ENCODE measurements at regions not wholly inside any gene's neighbourhood (a gene's known extent, or its start where the extent isn't known, plus 50 kb on each side); places are given as distances from the start of the nearest gene placed in this dataset.
A peak's percentile ranks its signal among the peaks of the same experiment; 100 is the strongest.

GRCh38 chr11:103596315-103596714, 440.1 kb upstream of the DDI1 start:
- ChIA-PET CTCF (no interaction called here), POLR2A (no interaction called here)
- intact Hi-C loops (cut with micrococcal nuclease; ENCODE audit: unreplicated experiment) = no loop called here
- Mint-ChIP-seq H3K4me3 (ENCODE audit: unreplicated experiment) (no peak overlapping the region), H3K36me3 (ENCODE audit: insufficient read depth, unreplicated experiment) (no peaks in the 10 kb centered on the region), H3K4me1 (ENCODE audit: low read depth, unreplicated experiment) (no peaks in the 10 kb centered on the region), H3K27ac (ENCODE audit: unreplicated experiment) (no peak overlapping the region), H3K9me3 (ENCODE audit: unreplicated experiment) (no peaks in the 10 kb centered on the region), H3K27me3 (ENCODE audit: insufficient read depth, unreplicated experiment) (peaks cover 5% of the 10 kb centered on the region)
- Histone ChIP-seq H3K4me3 (ENCODE audit: low read depth, low read length) (no peak overlapping the region), H3K27me3 (replicated peaks; ENCODE audit: control insufficient read depth, insufficient read depth, low read length) (no peaks in the 10 kb centered on the region), H3K4me1 (no peaks in the 10 kb centered on the region), H3K9me3 (no peaks in the 10 kb centered on the region), H3K36me3 (ENCODE audit: control insufficient read depth, insufficient read depth, low read length) (no peaks in the 10 kb centered on the region)
- no TSS peak for BruUV-seq (replicated peaks)
- DNase-seq = no peak
- TF ChIP-seq CTCF (IDR thresholded peaks at IDR 0.05; ENCODE audit: insufficient read depth in 1 of 2, low read depth in 1 of 2, low read length in 1 of 2, severe bottlenecking in 1 of 2, unreplicated experiment in 1 of 2) = no peak

- Mint-ChIP-seq H3K4me3 (ENCODE audit: unreplicated experiment) (no peak overlapping the region), H3K27ac (ENCODE audit: unreplicated experiment) (no peak overlapping the region), H3K27me3 (ENCODE audit: insufficient read depth, unreplicated experiment) (peaks cover 12% of the 10 kb centered on the region), H3K36me3 (ENCODE audit: insufficient read depth, unreplicated experiment) (no peaks in the 10 kb centered on the region), H3K4me1 (ENCODE audit: low read depth, unreplicated experiment) (no peaks in the 10 kb centered on the region), H3K9me3 (ENCODE audit: unreplicated experiment) (no peaks in the 10 kb centered on the region)
- CTCF ChIA-PET = interaction anchor here (0.6 to 1.5 kb wide), 5 partner anchors 8 to 492 kb away, joined by 3 to 6 read pairs (median 3); partner anchors contain the start of gene DYNC2H1
- BruUV-seq (replicated peaks) = no TSS peak
- POLR2A ChIA-PET = no interaction called here
- no peak overlapping the region for H3K4me3 ChIP-seq (ENCODE audit: low read depth, low read length)
- no peaks in the 10 kb centered on the region for H3K4me1 ChIP-seq
- TF ChIP-seq CTCF (IDR thresholded peaks at IDR 0.05; ENCODE audit: insufficient read depth in 1 of 2, low read depth in 1 of 2, low read length in 1 of 2, severe bottlenecking in 1 of 2, unreplicated experiment in 1 of 2) = peak; percentile 97 to 98
- H3K27me3 ChIP-seq (replicated peaks; ENCODE audit: control insufficient read depth, insufficient read depth, low read length) = no peaks in the 10 kb centered on the region
- DNase-seq = peak; percentile 68 to 72
- intact Hi-C loops (cut with micrococcal nuclease; ENCODE audit: unreplicated experiment) = loop anchor here (1.0 to 10.0 kb wide), 10 partner anchors 89 to 567 kb away; partner anchors contain the start of gene DYNC2H1
- no peaks in the 10 kb centered on the region for H3K9me3 ChIP-seq
- H3K36me3 ChIP-seq (ENCODE audit: control insufficient read depth, insufficient read depth, low read length) = no peaks in the 10 kb centered on the region
These were observed 435.1 kb upstream of the DDI1 start for GRCh38 chr11:103601225-103601846.

GRCh38 chr11:103602840-103603239, 433.6 kb upstream of the DDI1 start:
- CTCF ChIA-PET = interaction anchor here (0.6 to 0.9 kb wide), 2 partner anchors 25 to 264 kb away, joined by 3 read pairs; no protein-coding TSS in a partner anchor
- POLR2A ChIA-PET = no interaction called here
- Histone ChIP-seq H3K9me3 (no peaks in the 10 kb centered on the region), H3K4me3 (ENCODE audit: low read depth, low read length) (no peak overlapping the region), H3K27me3 (replicated peaks; ENCODE audit: control insufficient read depth, insufficient read depth, low read length) (no peaks in the 10 kb centered on the region), H3K36me3 (ENCODE audit: control insufficient read depth, insufficient read depth, low read length) (no peaks in the 10 kb centered on the region), H3K4me1 (no peaks in the 10 kb centered on the region)
- no peaks in the 10 kb centered on the region for H3K4me1 Mint-ChIP-seq (ENCODE audit: low read depth, unreplicated experiment)
- H3K9me3 Mint-ChIP-seq (ENCODE audit: unreplicated experiment) = no peaks in the 10 kb centered on the region
- DNase-seq = no peak
- intact Hi-C loops (cut with micrococcal nuclease; ENCODE audit: unreplicated experiment) = loop anchor here (5.0 to 10.0 kb wide), 4 partner anchors 91 to 568 kb away; no protein-coding TSS in a partner anchor
- no peak for TF ChIP-seq CTCF (IDR thresholded peaks at IDR 0.05; ENCODE audit: insufficient read depth in 1 of 2, low read depth in 1 of 2, low read length in 1 of 2, severe bottlenecking in 1 of 2, unreplicated experiment in 1 of 2)
- BruUV-seq (replicated peaks) = no TSS peak
- H3K4me3 Mint-ChIP-seq (ENCODE audit: unreplicated experiment) = no peak overlapping the region
- H3K27me3 Mint-ChIP-seq (ENCODE audit: insufficient read depth, unreplicated experiment) = peaks cover 12% of the 10 kb centered on the region
- no peaks in the 10 kb centered on the region for H3K36me3 Mint-ChIP-seq (ENCODE audit: insufficient read depth, unreplicated experiment)
- H3K27ac Mint-ChIP-seq (ENCODE audit: unreplicated experiment) = no peak overlapping the region
